Panc1 (cell line): ENCODE measurements at regions not wholly inside any gene's neighbourhood (a gene's known extent, or its start where the extent isn't known, plus 50 kb on each side); places are given as distances from the start of the nearest gene placed in this dataset.

Experiments used
- ATAC-seq: fragments of 200-7000 bp; cut with Tn5 transposase; 2 replicates; pipeline ENCODE4 v1.9.1; 2020; ENCODE audit warnings: mild to moderate bottlenecking, moderate library complexity
- BruUV-seq: library from RNA; stranded (reverse); fragments of 400-500 nt; replicated peaks from 2 replicates; lab custom pipeline; 2021; lab: Mats Ljungman, UMichigan
- CTCF ChIA-PET: fragments of 300-600 bp; sonication (Branson Sonifier 250); formaldehyde crosslinking; loops from one replicate; lab custom pipeline; 2022; ENCODE audit warnings: antibody characterized with exemption; lab: Charles Lee
- POLR2A ChIA-PET: fragments of 300-600 bp; sonication (Branson Sonifier 250); formaldehyde crosslinking; loops from one replicate; lab custom pipeline; 2022; ENCODE audit warnings: antibody characterized with exemption; lab: Charles Lee
- DNase-seq: peaks from one replicate; pipeline ENCODE4 v3.0.0-alpha.2; 2010; ENCODE audit warnings: low read depth, low spot score
- H3K27ac ChIP-seq: 2 replicates; pipeline ENCODE4 v1.5.1; 2011; ENCODE audit warnings: mild to moderate bottlenecking, low read length, inconsistent platforms
- H3K27me3 ChIP-seq: fragments of 200-500 bp; sonication (Bioruptor generic); 2 replicates; pipeline ENCODE4 v1.6.0; 2014; ENCODE audit warnings: low read length, inconsistent platforms; ENCODE audit not compliant: control insufficient read depth, insufficient read depth
- H3K36me3 ChIP-seq: fragments of 200-500 bp; sonication (Bioruptor generic); 2 replicates; pipeline ENCODE4 v1.5.1; 2014; ENCODE audit warnings: inconsistent platforms, mild to moderate bottlenecking, low read length, moderate library complexity; ENCODE audit not compliant: control insufficient read depth, insufficient read depth
- H3K4me1 ChIP-seq: 2 replicates; pipeline ENCODE4 v1.5.1; 2011; ENCODE audit warnings: inconsistent platforms, mild to moderate bottlenecking, low read length, moderate library complexity; ENCODE audit not compliant: control insufficient read depth, insufficient read depth
- H3K4me3 ChIP-seq, 2 experiments: 2 replicates each; pipeline ENCODE4 v1.5.1; 2011 to 2012; ENCODE audit warnings: low read depth in 2 of 2, low read length in 2 of 2, mild to moderate bottlenecking in 2 of 2, inconsistent platforms in 1 of 2, moderate library complexity in 1 of 2
- H3K9me3 ChIP-seq: fragments of 200-500 bp; sonication (Bioruptor generic); 2 replicates; pipeline ENCODE4 v1.5.1; 2014; ENCODE audit warnings: low read depth, mild to moderate bottlenecking, inconsistent platforms, low read length, moderate library complexity; ENCODE audit not compliant: control insufficient read depth, insufficient read depth
- POLR2AphosphoS5 ChIP-seq: IDR thresholded peaks from 2 replicates; pipeline ENCODE4 v1.6.1; 2012; ENCODE audit warnings: mild to moderate bottlenecking, low read depth, low read length, moderate library complexity
- SIN3A ChIP-seq: IDR thresholded peaks from 2 replicates; pipeline ENCODE4 v1.6.1; 2012; ENCODE audit warnings: low read depth, mild to moderate bottlenecking, low read length, moderate library complexity, borderline replicate concordance; ENCODE audit not compliant: insufficient read depth
- TCF7L2 ChIP-seq: IDR thresholded peaks from 2 replicates; pipeline ENCODE4 v1.6.1; 2011; ENCODE audit warnings: mild to moderate bottlenecking, low read depth, low read length, inconsistent platforms
- in situ Hi-C: cut with HindIII; loops from 2 replicates; pipeline ENCODE4 v1.10.0; 2016; ENCODE audit warnings: low sequenced_read_pairs, low pct_unique_long_range_greater_than_20kb
- intact Hi-C: fragments of 100-400 bp; cut with micrococcal nuclease; formaldehyde crosslinking; loops from one replicate; pipeline ENCODE4 v1.10.0; 2022; ENCODE audit not compliant: unreplicated experiment
- TF ChIP-seq, protein P1 (sequence below): fragments of 450-650 bp; IDR thresholded peaks from 2 replicates; pipeline ENCODE4 v1.5.1; 2017; ENCODE audit warnings: mild to moderate bottlenecking
- TF ChIP-seq, protein P2 (sequence below), 2 experiments: IDR thresholded peaks; 2 replicates each; pipeline ENCODE4 v1.6.1; 2011 to 2012; ENCODE audit warnings: low read depth in 2 of 2, control low read depth in 1 of 2, low read length in 1 of 2, mild to moderate bottlenecking in 1 of 2, moderate library complexity in 1 of 2; ENCODE audit not compliant: insufficient read depth in 1 of 2

DNA sequence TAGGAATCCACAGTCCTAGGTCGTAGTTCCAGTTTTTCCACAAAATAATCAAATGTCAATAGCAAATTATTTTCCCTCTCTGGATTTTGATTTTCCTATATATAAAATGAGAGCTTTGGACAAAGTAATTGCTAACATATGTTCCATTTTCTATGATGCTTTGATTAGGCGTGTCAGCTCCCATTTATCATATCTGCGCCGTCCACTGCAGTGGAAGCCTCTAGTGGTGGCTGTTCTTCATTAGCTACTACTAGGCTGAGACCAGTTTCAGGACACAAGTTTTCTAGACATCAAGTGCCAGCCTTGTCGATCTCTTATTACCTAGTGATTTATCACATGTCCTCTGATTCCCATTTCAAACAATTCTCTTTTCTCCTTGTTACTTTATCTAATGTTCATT lies 271.5 kb downstream of the TUSC7 start:
- Histone ChIP-seq H3K27me3 (no peaks in the 10 kb centered on the region), H3K4me1 (no peaks in the 10 kb centered on the region), H3K27ac (no peak overlapping the region), H3K9me3 (no peaks in the 10 kb centered on the region), H3K36me3 (no peaks in the 10 kb centered on the region), H3K4me3 (no peak overlapping the region)
- POLR2A ChIA-PET = no interaction called here
- CTCF ChIA-PET = no interaction called here
- TF ChIP-seq POLR2AphosphoS5 (no peak), TCF7L2 (no peak), SIN3A (no peak)
- TF ChIP-seq, protein P1, sequence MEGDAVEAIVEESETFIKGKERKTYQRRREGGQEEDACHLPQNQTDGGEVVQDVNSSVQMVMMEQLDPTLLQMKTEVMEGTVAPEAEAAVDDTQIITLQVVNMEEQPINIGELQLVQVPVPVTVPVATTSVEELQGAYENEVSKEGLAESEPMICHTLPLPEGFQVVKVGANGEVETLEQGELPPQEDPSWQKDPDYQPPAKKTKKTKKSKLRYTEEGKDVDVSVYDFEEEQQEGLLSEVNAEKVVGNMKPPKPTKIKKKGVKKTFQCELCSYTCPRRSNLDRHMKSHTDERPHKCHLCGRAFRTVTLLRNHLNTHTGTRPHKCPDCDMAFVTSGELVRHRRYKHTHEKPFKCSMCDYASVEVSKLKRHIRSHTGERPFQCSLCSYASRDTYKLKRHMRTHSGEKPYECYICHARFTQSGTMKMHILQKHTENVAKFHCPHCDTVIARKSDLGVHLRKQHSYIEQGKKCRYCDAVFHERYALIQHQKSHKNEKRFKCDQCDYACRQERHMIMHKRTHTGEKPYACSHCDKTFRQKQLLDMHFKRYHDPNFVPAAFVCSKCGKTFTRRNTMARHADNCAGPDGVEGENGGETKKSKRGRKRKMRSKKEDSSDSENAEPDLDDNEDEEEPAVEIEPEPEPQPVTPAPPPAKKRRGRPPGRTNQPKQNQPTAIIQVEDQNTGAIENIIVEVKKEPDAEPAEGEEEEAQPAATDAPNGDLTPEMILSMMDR = no peak
- TF ChIP-seq, protein P2, sequence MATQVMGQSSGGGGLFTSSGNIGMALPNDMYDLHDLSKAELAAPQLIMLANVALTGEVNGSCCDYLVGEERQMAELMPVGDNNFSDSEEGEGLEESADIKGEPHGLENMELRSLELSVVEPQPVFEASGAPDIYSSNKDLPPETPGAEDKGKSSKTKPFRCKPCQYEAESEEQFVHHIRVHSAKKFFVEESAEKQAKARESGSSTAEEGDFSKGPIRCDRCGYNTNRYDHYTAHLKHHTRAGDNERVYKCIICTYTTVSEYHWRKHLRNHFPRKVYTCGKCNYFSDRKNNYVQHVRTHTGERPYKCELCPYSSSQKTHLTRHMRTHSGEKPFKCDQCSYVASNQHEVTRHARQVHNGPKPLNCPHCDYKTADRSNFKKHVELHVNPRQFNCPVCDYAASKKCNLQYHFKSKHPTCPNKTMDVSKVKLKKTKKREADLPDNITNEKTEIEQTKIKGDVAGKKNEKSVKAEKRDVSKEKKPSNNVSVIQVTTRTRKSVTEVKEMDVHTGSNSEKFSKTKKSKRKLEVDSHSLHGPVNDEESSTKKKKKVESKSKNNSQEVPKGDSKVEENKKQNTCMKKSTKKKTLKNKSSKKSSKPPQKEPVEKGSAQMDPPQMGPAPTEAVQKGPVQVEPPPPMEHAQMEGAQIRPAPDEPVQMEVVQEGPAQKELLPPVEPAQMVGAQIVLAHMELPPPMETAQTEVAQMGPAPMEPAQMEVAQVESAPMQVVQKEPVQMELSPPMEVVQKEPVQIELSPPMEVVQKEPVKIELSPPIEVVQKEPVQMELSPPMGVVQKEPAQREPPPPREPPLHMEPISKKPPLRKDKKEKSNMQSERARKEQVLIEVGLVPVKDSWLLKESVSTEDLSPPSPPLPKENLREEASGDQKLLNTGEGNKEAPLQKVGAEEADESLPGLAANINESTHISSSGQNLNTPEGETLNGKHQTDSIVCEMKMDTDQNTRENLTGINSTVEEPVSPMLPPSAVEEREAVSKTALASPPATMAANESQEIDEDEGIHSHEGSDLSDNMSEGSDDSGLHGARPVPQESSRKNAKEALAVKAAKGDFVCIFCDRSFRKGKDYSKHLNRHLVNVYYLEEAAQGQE (IDR thresholded peaks at IDR 0.05; ENCODE audit: insufficient read depth in 1 of 2, low read depth in 2 of 2, low read length in 1 of 2) = no peak
- in situ Hi-C loops (no loop called here), intact Hi-C loops (no loop called here)
- DNase-seq (no peak), ATAC-seq (no peak)
- BruUV-seq = no TSS peak

DNA sequence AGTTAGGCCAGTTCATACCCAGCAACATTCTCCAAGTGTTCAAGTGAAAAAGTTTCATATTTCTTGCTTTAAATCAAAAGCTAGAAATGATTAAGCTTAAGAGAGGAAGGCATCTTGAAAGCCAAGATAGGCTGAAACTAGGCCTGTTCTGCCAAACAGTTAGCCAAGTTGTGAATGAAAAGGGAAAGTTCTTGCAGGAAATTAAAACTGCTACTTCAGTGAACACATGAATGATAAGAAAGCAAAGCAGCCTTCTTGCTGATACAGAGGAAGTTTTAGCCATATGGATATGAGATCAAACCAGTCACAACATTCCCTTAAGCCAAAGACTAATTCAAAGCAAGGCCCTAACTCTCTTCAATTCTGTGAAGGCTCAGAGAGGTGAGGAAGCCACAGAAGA lies 274.7 kb downstream of the TUSC7 start:
- Histone ChIP-seq H3K36me3 (no peaks in the 10 kb centered on the region), H3K27ac (no peak overlapping the region), H3K4me1 (no peaks in the 10 kb centered on the region), H3K27me3 (no peaks in the 10 kb centered on the region), H3K4me3 (no peak overlapping the region), H3K9me3 (no peaks in the 10 kb centered on the region)
- POLR2A ChIA-PET = no interaction called here
- in situ Hi-C loops = no loop called here
- TF ChIP-seq, protein P1 = no peak
- TF ChIP-seq POLR2AphosphoS5 (no peak), SIN3A (no peak), TCF7L2 (no peak)
- TF ChIP-seq, protein P2 (IDR thresholded peaks at IDR 0.05; ENCODE audit: insufficient read depth in 1 of 2, low read depth in 2 of 2, low read length in 1 of 2) = no peak
- CTCF ChIA-PET = no interaction called here
- no peak for ATAC-seq
- DNase-seq = no peak
- intact Hi-C loops = no loop called here
- no TSS peak for BruUV-seq
